ENCODE measurements at regions not wholly inside any gene's neighbourhood (a gene's known extent, or its start where the extent isn't known, plus 50 kb on each side); places are given as distances from the start of the nearest gene placed in this dataset.

DNA sequence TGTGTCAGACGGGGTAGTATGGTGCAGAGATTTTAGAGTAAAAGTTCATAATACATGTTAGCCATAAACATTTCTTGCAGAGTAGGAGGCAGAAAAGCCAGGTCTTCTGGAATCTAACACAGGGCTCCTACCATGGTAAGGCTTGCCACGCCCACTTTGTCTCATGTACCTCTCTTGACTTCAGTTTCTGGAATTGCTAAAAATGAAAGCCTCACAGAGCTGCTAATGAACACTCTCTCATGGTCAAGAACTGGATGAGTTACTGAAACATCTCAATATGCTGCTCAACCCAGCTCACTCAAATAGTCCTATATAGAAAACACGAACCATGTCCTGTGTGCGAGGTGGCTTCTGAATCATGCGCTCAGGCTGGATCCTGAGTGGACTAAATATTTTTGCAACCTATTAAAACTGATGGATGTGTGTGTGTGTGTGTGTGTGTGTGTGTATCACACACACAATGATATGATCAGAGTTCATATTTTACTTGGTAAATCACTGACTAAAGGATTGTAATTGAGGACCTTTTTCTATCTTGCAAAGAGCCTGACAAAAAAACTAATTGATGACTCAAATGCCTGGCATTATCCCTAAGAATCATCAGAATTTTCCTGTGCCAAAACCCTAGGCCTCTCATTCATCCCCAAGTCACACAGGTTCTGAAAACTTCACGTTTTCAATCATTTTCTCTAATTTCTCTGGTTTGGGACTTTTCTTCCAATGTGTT lies 1306.6 kb downstream of the XPNPEP1 start:
- TF ChIP-seq POLR2A (IDR thresholded peaks at IDR 0.05): no peak
- TF ChIP-seq, protein P1, sequence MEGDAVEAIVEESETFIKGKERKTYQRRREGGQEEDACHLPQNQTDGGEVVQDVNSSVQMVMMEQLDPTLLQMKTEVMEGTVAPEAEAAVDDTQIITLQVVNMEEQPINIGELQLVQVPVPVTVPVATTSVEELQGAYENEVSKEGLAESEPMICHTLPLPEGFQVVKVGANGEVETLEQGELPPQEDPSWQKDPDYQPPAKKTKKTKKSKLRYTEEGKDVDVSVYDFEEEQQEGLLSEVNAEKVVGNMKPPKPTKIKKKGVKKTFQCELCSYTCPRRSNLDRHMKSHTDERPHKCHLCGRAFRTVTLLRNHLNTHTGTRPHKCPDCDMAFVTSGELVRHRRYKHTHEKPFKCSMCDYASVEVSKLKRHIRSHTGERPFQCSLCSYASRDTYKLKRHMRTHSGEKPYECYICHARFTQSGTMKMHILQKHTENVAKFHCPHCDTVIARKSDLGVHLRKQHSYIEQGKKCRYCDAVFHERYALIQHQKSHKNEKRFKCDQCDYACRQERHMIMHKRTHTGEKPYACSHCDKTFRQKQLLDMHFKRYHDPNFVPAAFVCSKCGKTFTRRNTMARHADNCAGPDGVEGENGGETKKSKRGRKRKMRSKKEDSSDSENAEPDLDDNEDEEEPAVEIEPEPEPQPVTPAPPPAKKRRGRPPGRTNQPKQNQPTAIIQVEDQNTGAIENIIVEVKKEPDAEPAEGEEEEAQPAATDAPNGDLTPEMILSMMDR (IDR thresholded peaks at IDR 0.05): no peak
- no peak for TF ChIP-seq EP300 (IDR thresholded peaks at IDR 0.05)

Measured in tibial nerve (tissue), 4 donors.